ENCODE measurements at regions not wholly inside any gene's neighbourhood (a gene's known extent, or its start where the extent isn't known, plus 50 kb on each side); places are given as distances from the start of the nearest gene placed in this dataset.

- TF ChIP-seq ZNF639 (CRISPR knock-in tag; conservative IDR thresholded peaks at IDR 0.05) (no peak), MAX (IDR thresholded peaks at IDR 0.05) (no peak)
These were observed 276.9 kb upstream of the RUNX1 start for GRCh38 chr21:35325953-35326352.

Measured in HepG2 (cell line).